Mesenchymal stem cell (in vitro differentiated cells and primary cell): ENCODE measurements at regions not wholly inside any gene's neighbourhood (a gene's known extent, or its start where the extent isn't known, plus 50 kb on each side); places are given as distances from the start of the nearest gene placed in this dataset.
A peak's percentile ranks its signal among the peaks of the same experiment; 100 is the strongest.

Source experiments
- DNase-seq: peaks from one replicate; pipeline ENCODE4 v3.0.0-alpha.2; 2013
- H2AFZ ChIP-seq: one replicate; pipeline ENCODE4 v1.6.1; 2013; ENCODE audit warnings: low read depth, mild to moderate bottlenecking, control low read depth, inconsistent platforms, low read length, moderate library complexity
- H2AK5ac ChIP-seq: 2 replicates; pipeline ENCODE4 v1.6.1; 2013; ENCODE audit warnings: low read length, moderate library complexity, mild to moderate bottlenecking, inconsistent platforms; ENCODE audit not compliant: severe bottlenecking
- H2BK120ac ChIP-seq: one replicate; pipeline ENCODE4 v1.6.1; 2013; ENCODE audit warnings: low read depth, mild to moderate bottlenecking, inconsistent platforms, low read length, moderate library complexity
- H2BK12ac ChIP-seq, 2 experiments: one replicate each; pipeline ENCODE4 v1.6.1; 2013; ENCODE audit warnings: inconsistent platforms in 2 of 2, low read length in 2 of 2, mild to moderate bottlenecking in 2 of 2, moderate library complexity in 2 of 2, control low read depth in 1 of 2
- H2BK15ac ChIP-seq: one replicate; pipeline ENCODE4 v1.6.1; 2013; ENCODE audit warnings: mild to moderate bottlenecking, low read depth, inconsistent platforms; ENCODE audit not compliant: poor library complexity, severe bottlenecking
- H2BK5ac ChIP-seq: 2 replicates; pipeline ENCODE4 v1.6.1; 2013; ENCODE audit warnings: low read depth, mild to moderate bottlenecking, low read length, control low read depth, inconsistent platforms; ENCODE audit not compliant: poor library complexity, severe bottlenecking
- H3K14ac ChIP-seq, 2 experiments: one replicate each; pipeline ENCODE4 v1.6.1; 2013; ENCODE audit warnings: inconsistent platforms in 2 of 2, low read length in 2 of 2, control low read depth in 1 of 2, mild to moderate bottlenecking in 1 of 2, moderate library complexity in 1 of 2
- H3K18ac ChIP-seq, 2 experiments: one replicate each; pipeline ENCODE4 v1.6.1; 2013; ENCODE audit warnings: inconsistent platforms in 2 of 2, low read length in 2 of 2, control low read depth in 1 of 2, low read depth in 1 of 2, mild to moderate bottlenecking in 1 of 2
- H3K23ac ChIP-seq, 2 experiments: one replicate each; pipeline ENCODE4 v1.6.1; 2013; ENCODE audit warnings: inconsistent platforms in 2 of 2, low read length in 2 of 2, mild to moderate bottlenecking in 2 of 2, moderate library complexity in 2 of 2, control low read depth in 1 of 2
- H3K27ac ChIP-seq: 2 replicates; pipeline ENCODE4 v1.5.1; 2013; ENCODE audit warnings: mild to moderate bottlenecking, moderate library complexity, low read length, control low read depth, inconsistent platforms; ENCODE audit not compliant: poor library complexity, severe bottlenecking
- H3K27me3 ChIP-seq, 2 experiments: 2 replicates each; pipeline versions ENCODE4 v1.6.1 to v1.7.0; 2013; ENCODE audit warnings: low read length in 2 of 2, mild to moderate bottlenecking in 2 of 2, moderate library complexity in 2 of 2, control low read depth in 1 of 2, inconsistent platforms in 1 of 2; ENCODE audit not compliant: control insufficient read depth in 1 of 2, insufficient read depth in 1 of 2
- H3K36me3 ChIP-seq, 2 experiments: 2 replicates each; pipeline versions ENCODE4 v1.6.1 to v1.7.0; 2013; ENCODE audit warnings: low read length in 2 of 2, control low read depth in 1 of 2, inconsistent platforms in 1 of 2, low read depth in 1 of 2, mild to moderate bottlenecking in 1 of 2; ENCODE audit not compliant: insufficient read depth in 2 of 2, control insufficient read depth in 1 of 2
- H3K4ac ChIP-seq, 2 experiments: one replicate each; pipeline ENCODE4 v1.6.1; 2013; ENCODE audit warnings: inconsistent platforms in 2 of 2, low read length in 2 of 2, mild to moderate bottlenecking in 2 of 2, moderate library complexity in 2 of 2, control low read depth in 1 of 2, low read depth in 1 of 2
- H3K4me1 ChIP-seq: 2 replicates; pipeline ENCODE4 v1.6.1; 2013; ENCODE audit warnings: low read depth, low read length, control low read depth; ENCODE audit not compliant: control insufficient read depth, insufficient read depth
- H3K4me2 ChIP-seq: 2 replicates; pipeline ENCODE4 v1.6.1; 2013; ENCODE audit warnings: low read length, mild to moderate bottlenecking, inconsistent platforms; ENCODE audit not compliant: poor library complexity, severe bottlenecking
- H3K4me3 ChIP-seq, 2 experiments: 2 replicates each; pipeline versions ENCODE4 v1.5.1 to v1.7.0; 2013; ENCODE audit warnings: low read length in 2 of 2, mild to moderate bottlenecking in 2 of 2, control low read depth in 1 of 2, low read depth in 1 of 2; ENCODE audit not compliant: insufficient read depth in 1 of 2
- H3K79me1 ChIP-seq: replicated peaks from 2 replicates; pipeline ENCODE4 v1.6.1; 2013; ENCODE audit warnings: mild to moderate bottlenecking, control low read depth, low read length, inconsistent platforms; ENCODE audit not compliant: poor library complexity, severe bottlenecking
- H3K9ac ChIP-seq: 2 replicates; pipeline ENCODE4 v1.7.0; 2013; ENCODE audit warnings: mild to moderate bottlenecking, low read length, moderate library complexity
- H3K9me3 ChIP-seq: 2 replicates; pipeline ENCODE4 v1.7.0; 2013; ENCODE audit warnings: mild to moderate bottlenecking, low read length; ENCODE audit not compliant: control insufficient read depth
- H4K8ac ChIP-seq: one replicate; pipeline ENCODE4 v1.6.1; 2013; ENCODE audit warnings: inconsistent platforms, mild to moderate bottlenecking, low read length, moderate library complexity
- H4K91ac ChIP-seq: one replicate; pipeline ENCODE4 v1.6.1; 2013; ENCODE audit warnings: mild to moderate bottlenecking, low read length, inconsistent platforms
- WGBS: methylation state at CpG from one replicate; pipeline ENCODE4 v1.1.7; 2013; ENCODE audit warnings: mixed read lengths; 5-methylcytosine and 5-hydroxymethylcytosine counted together

GRCh38 chr7:42587806-42588205 lies 324.1 kb downstream of the C7orf25 start:
- Histone ChIP-seq H3K27ac (no peak overlapping the region), H3K4ac (no peak overlapping the region)
- 85% methylated on average over 3 of the region's 3 CpGs for WGBS

GRCh38 chr7:42580061-42580460 lies 331.8 kb downstream of the C7orf25 start:
- H3K18ac ChIP-seq, result no peak overlapping the region
- no peak overlapping the region for H3K9ac ChIP-seq
- no CpG with 5 or more reads among the region's 2 CpGs for WGBS
- no peak overlapping the region for H4K8ac ChIP-seq
- no peak overlapping the region for H3K4me2 ChIP-seq
- H3K27me3 ChIP-seq, result peaks cover 5 to 11% of the 10 kb centered on the region in 2 experiments
- no peak overlapping the region for H3K14ac ChIP-seq
- no peak overlapping the region for H2AK5ac ChIP-seq
- H2AFZ ChIP-seq, result no peak overlapping the region
- peaks cover 25% of the 10 kb centered on the region for H3K9me3 ChIP-seq
- H2BK120ac ChIP-seq, result no peak overlapping the region
- no peak overlapping the region for H3K27ac ChIP-seq
- H3K4ac ChIP-seq, result no peak overlapping the region
- no peaks in the 10 kb centered on the region for H3K36me3 ChIP-seq
- DNase-seq, result no peak
- H3K4me1 ChIP-seq, result no peaks in the 10 kb centered on the region
- H4K91ac ChIP-seq, result no peak overlapping the region
- H2BK5ac ChIP-seq, result no peak overlapping the region
- H3K79me1 ChIP-seq, result no peaks in the 10 kb centered on the region
- no peak overlapping the region for H2BK15ac ChIP-seq
- H3K4me3 ChIP-seq, result no peak overlapping the region
- H2BK12ac ChIP-seq, result no peak overlapping the region
- H3K23ac ChIP-seq, result no peak overlapping the region

More at GRCh38 chr7:42587806-42588205, 324.1 kb downstream of the C7orf25 start:
- Histone ChIP-seq H4K8ac (no peak overlapping the region), H2BK5ac (no peak overlapping the region), H2AK5ac (no peak overlapping the region), H3K27me3 (peaks cover 0 to 5% of the 10 kb centered on the region in 2 experiments), H2BK15ac (no peak overlapping the region), H3K18ac (no peak overlapping the region), H2BK12ac (no peak overlapping the region), H3K14ac (no peak overlapping the region), H3K36me3 (no peaks in the 10 kb centered on the region), H3K4me3 (no peak overlapping the region), H3K4me2 (no peak overlapping the region), H3K79me1 (no peaks in the 10 kb centered on the region), H2BK120ac (no peak overlapping the region), H4K91ac (no peak overlapping the region), H3K9me3 (peaks cover 5% of the 10 kb centered on the region), H2AFZ (no peak overlapping the region), H3K4me1 (no peaks in the 10 kb centered on the region), H3K23ac (no peak overlapping the region), H3K9ac (no peak overlapping the region)
- no peak for DNase-seq

- no peak overlapping the region for H4K8ac ChIP-seq
- no peak overlapping the region for H2AFZ ChIP-seq
- H4K91ac ChIP-seq, result no peak overlapping the region
- no peak overlapping the region for H2BK5ac ChIP-seq
- peak overlapping the region in 1 of 2 experiments; percentile 49 for H3K4ac ChIP-seq
- 75% methylated on average over 2 of the region's 2 CpGs for WGBS
- H3K9ac ChIP-seq, result no peak overlapping the region
- H3K4me2 ChIP-seq, result no peak overlapping the region
- no peak overlapping the region for H2AK5ac ChIP-seq
- no peak overlapping the region for H3K4me3 ChIP-seq
- H3K18ac ChIP-seq, result no peak overlapping the region
- no peaks in the 10 kb centered on the region for H3K4me1 ChIP-seq
- peaks cover 11 to 17% of the 10 kb centered on the region in 2 experiments for H3K27me3 ChIP-seq
- no peaks in the 10 kb centered on the region for H3K79me1 ChIP-seq
- H3K9me3 ChIP-seq, result peaks cover 25% of the 10 kb centered on the region
- DNase-seq, result no peak
- peak overlapping the region in 1 of 2 experiments; percentile 86 for H3K14ac ChIP-seq
- H3K27ac ChIP-seq, result no peak overlapping the region
- H2BK120ac ChIP-seq, result no peak overlapping the region
- no peak overlapping the region for H2BK15ac ChIP-seq
- no peak overlapping the region for H3K23ac ChIP-seq
- no peaks in the 10 kb centered on the region for H3K36me3 ChIP-seq
- H2BK12ac ChIP-seq, result peak overlapping the region in 1 of 2 experiments; percentile 89
These were observed 336.7 kb downstream of the C7orf25 start for GRCh38 chr7:42575171-42575570.

- no peaks in the 10 kb centered on the region for H3K36me3 ChIP-seq
These were observed 337.2 kb downstream of the C7orf25 start for GRCh38 chr7:42574685-42575084.

More at GRCh38 chr7:42574685-42575084, 337.2 kb downstream of the C7orf25 start:
- H3K27me3 ChIP-seq, result peaks cover 11 to 17% of the 10 kb centered on the region in 2 experiments
- no peaks in the 10 kb centered on the region for H3K4me1 ChIP-seq
- H3K79me1 ChIP-seq, result no peaks in the 10 kb centered on the region
- WGBS, result 83% methylated on average over 3 of the region's 3 CpGs
- no peak overlapping the region for H2BK5ac ChIP-seq
- H2BK15ac ChIP-seq, result no peak overlapping the region
- H3K23ac ChIP-seq, result no peak overlapping the region
- no peak overlapping the region for H2AK5ac ChIP-seq
- H4K8ac ChIP-seq, result no peak overlapping the region
- H2BK120ac ChIP-seq, result no peak overlapping the region
- no peak overlapping the region for H3K4ac ChIP-seq
- no peak overlapping the region for H3K4me2 ChIP-seq
- no peak overlapping the region for H4K91ac ChIP-seq
- peak overlapping the region in 1 of 2 experiments; percentile 38 for H3K18ac ChIP-seq
- H2AFZ ChIP-seq, result no peak overlapping the region
- H3K9ac ChIP-seq, result no peak overlapping the region
- H3K27ac ChIP-seq, result no peak overlapping the region
- peak; percentile 16 for DNase-seq
- no peak overlapping the region for H3K14ac ChIP-seq
- peaks cover 21% of the 10 kb centered on the region for H3K9me3 ChIP-seq
- peak overlapping the region in 1 of 2 experiments; percentile 63 for H2BK12ac ChIP-seq
- no peak overlapping the region for H3K4me3 ChIP-seq
